22Rv1 (cell line): ENCODE measurements at regions not wholly inside any gene's neighbourhood (a gene's known extent, or its start where the extent isn't known, plus 50 kb on each side); places are given as distances from the start of the nearest gene placed in this dataset.

ENCODE experiments used
- H3K27ac ChIP-seq: fragments of 450-650 bp; 2 replicates; pipeline ENCODE4 v1.5.1; 2017
- ZFX ChIP-seq: fragments of 450-650 bp; IDR thresholded peaks from 2 replicates; pipeline ENCODE4 v1.6.1; 2017; ENCODE audit warnings: antibody characterized with exemption, borderline replicate concordance
- TF ChIP-seq, protein P1 (sequence below): fragments of 450-650 bp; IDR thresholded peaks from 2 replicates; pipeline ENCODE4 v1.5.1; 2017; ENCODE audit warnings: mild to moderate bottlenecking

DNA sequence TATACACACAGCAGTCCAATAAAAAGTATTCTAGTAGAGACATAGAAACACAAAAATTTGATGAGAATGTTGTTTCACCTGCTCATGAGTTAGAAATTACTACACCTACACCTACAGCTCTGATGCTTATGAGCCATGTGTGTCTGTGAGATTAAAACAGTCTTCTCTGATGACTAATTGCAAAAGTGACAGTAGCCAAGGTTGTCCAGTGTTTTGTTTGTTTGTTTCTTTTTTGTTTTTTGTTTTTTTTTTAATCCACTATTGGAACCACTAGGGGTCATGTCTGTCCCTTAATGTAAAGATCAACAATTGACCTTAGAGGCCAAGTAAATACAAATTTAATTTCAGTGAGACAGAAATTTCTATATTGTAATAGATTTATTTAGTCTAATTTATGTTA, 423.1 kb downstream of the TEX13C start:
- TF ChIP-seq ZFX: no peak
- TF ChIP-seq, protein P1, sequence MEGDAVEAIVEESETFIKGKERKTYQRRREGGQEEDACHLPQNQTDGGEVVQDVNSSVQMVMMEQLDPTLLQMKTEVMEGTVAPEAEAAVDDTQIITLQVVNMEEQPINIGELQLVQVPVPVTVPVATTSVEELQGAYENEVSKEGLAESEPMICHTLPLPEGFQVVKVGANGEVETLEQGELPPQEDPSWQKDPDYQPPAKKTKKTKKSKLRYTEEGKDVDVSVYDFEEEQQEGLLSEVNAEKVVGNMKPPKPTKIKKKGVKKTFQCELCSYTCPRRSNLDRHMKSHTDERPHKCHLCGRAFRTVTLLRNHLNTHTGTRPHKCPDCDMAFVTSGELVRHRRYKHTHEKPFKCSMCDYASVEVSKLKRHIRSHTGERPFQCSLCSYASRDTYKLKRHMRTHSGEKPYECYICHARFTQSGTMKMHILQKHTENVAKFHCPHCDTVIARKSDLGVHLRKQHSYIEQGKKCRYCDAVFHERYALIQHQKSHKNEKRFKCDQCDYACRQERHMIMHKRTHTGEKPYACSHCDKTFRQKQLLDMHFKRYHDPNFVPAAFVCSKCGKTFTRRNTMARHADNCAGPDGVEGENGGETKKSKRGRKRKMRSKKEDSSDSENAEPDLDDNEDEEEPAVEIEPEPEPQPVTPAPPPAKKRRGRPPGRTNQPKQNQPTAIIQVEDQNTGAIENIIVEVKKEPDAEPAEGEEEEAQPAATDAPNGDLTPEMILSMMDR: no peak
- H3K27ac ChIP-seq: no peak overlapping the region

- H3K27ac ChIP-seq: no peak overlapping the region
- TF ChIP-seq, protein P1: no peak
- TF ChIP-seq ZFX: no peak
Measured at GRCh38 chrX:125744914-125745313, 421.2 kb downstream of the DCAF12L2 start.

- no peak for TF ChIP-seq ZFX
- H3K27ac ChIP-seq: no peak overlapping the region
Measured at GRCh38 chrX:125757794-125758564, 408.1 kb downstream of the DCAF12L2 start.

DNA sequence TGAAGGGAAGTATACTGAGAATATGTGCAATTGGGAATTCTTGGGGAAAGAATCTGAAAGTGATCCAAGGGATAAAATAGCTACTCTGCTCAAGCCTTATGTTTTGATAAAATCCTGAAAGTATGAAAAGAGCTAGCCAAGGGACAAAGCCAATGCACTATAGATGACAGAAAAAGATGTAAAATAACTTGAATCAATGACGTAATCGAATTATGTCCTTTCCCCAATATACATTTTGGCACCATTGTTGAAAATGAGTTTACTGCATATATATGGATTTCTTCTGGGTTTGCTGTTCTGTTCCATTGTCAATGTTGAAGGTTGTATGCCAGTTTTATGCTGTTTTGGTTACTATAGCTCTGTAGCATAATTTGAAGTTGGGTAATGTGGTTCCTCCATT, 407.3 kb downstream of the DCAF12L2 start:
- TF ChIP-seq, protein P1: no peak
- TF ChIP-seq ZFX: no peak
- no peak overlapping the region for H3K27ac ChIP-seq

DNA sequence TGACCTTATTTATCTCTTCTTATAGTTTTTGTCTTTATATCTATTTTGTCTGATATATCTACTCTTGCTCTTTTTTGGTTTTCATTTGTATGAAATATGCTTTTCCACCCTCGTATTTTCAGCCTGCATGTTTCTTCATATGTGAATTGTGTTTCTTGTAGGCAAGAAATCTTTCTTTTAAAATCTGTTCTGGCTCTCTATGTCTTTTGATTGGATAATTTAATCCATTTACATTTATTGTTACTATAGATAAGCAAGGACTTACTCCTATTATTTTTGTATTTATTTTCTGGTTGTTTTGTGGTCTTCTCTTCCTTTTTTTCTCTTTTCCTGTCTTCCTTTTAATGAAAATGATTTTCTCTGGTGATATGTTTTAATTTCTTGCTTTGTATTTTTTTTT, 403.1 kb downstream of the DCAF12L2 start:
- TF ChIP-seq, protein P1: no peak
- no peak for TF ChIP-seq ZFX

GRCh38 chrX:125765347-125765746, 400.7 kb downstream of the DCAF12L2 start:
- H3K27ac ChIP-seq: no peak overlapping the region
- TF ChIP-seq ZFX: no peak
- TF ChIP-seq, protein P1: no peak

More for the DNA sequence above, 403.1 kb downstream of the DCAF12L2 start:
- no peak overlapping the region for H3K27ac ChIP-seq

DNA sequence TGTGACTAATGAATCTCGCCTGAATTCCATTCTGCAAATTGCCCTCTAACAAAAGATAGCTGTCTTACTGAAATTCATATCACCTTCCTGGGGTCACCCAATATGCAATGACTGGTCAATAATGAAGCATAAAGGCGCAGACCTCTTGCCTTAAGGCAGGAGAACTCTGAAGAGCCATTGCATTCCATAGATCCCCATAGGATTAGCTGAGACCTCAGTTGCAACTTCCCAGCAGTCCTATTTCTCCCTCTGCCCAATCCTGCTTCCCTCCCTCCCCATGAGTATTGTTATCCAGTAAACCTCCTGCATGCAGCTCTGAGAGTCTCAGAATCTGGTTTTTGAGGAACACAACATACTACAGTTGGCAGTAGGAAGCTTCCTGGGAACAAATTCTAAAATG, 396.5 kb downstream of the DCAF12L2 start:
- H3K27ac ChIP-seq: no peak overlapping the region
- TF ChIP-seq, protein P1: no peak

DNA sequence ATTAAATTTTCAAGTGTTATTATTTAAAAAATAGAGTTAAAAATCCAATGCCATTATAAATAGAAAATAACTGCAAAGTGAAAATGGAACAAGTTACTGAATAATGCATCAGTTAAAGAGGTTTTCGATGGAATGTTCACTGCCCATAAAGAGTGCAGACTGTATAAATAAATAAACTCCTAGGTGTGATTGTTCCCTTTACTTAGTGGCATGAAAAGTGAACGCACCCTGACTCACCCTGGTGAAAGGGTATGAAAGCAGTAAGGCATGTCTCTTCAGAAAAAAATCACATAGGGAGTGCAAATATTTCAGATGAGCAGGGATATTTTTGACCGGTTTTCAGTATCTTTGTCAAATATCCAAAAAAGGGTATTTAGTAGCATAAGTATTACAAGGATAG, 387.8 kb downstream of the DCAF12L2 start:
- no peak for TF ChIP-seq ZFX
- TF ChIP-seq, protein P1: no peak
- H3K27ac ChIP-seq: no peak overlapping the region
